ENCODE measurements at regions not wholly inside any gene's neighbourhood (a gene's known extent, or its start where the extent isn't known, plus 50 kb on each side); places are given as distances from the start of the nearest gene placed in this dataset.

- TF ChIP-seq POLR2A (IDR thresholded peaks at IDR 0.05) (no peak), EP300 (IDR thresholded peaks at IDR 0.05) (no peak)
- TF ChIP-seq, protein P1, sequence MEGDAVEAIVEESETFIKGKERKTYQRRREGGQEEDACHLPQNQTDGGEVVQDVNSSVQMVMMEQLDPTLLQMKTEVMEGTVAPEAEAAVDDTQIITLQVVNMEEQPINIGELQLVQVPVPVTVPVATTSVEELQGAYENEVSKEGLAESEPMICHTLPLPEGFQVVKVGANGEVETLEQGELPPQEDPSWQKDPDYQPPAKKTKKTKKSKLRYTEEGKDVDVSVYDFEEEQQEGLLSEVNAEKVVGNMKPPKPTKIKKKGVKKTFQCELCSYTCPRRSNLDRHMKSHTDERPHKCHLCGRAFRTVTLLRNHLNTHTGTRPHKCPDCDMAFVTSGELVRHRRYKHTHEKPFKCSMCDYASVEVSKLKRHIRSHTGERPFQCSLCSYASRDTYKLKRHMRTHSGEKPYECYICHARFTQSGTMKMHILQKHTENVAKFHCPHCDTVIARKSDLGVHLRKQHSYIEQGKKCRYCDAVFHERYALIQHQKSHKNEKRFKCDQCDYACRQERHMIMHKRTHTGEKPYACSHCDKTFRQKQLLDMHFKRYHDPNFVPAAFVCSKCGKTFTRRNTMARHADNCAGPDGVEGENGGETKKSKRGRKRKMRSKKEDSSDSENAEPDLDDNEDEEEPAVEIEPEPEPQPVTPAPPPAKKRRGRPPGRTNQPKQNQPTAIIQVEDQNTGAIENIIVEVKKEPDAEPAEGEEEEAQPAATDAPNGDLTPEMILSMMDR (IDR thresholded peaks at IDR 0.05) = no peak
Observed at GRCh38 chr7:130936202-130936931, 202.4 kb upstream of the KLF14 start.

Data from tibial nerve (tissue), 4 donors.